T-helper 17 cell (primary cell): ENCODE measurements at regions not wholly inside any gene's neighbourhood (a gene's known extent, or its start where the extent isn't known, plus 50 kb on each side); places are given as distances from the start of the nearest gene placed in this dataset.

Source experiments
- ATAC-seq: fragments of 150-1000 bp; cut with Tn5 transposase; 2 replicates; pipeline ENCODE4 v1.10.0; 2021; ENCODE audit warnings: mild to moderate bottlenecking, moderate library complexity
- DNase-seq, 3 donors: peaks; one replicate each; pipeline versions ENCODE4 v3.0.0 to v3.0.0-alpha.2; 2020 to 2021
- H3K9me3 ChIP-seq: one replicate; pipeline ENCODE4 v1.7.0; 2013; ENCODE audit warnings: low read length, mild to moderate bottlenecking; ENCODE audit not compliant: control insufficient read depth, poor library complexity, severe bottlenecking
- H3K27ac Mint-ChIP-seq: one replicate; pipeline ENCODE4 v1.8.0; 2022; ENCODE audit warnings: mild to moderate bottlenecking, moderate library complexity, mixed read lengths
- H3K27me3 Mint-ChIP-seq: one replicate; pipeline ENCODE4 v1.8.0; 2022; ENCODE audit warnings: mixed read lengths
- H3K36me3 Mint-ChIP-seq: one replicate; pipeline ENCODE4 v1.8.0; 2022; ENCODE audit warnings: low read depth, mixed read lengths
- H3K4me1 Mint-ChIP-seq: one replicate; pipeline ENCODE4 v1.8.0; 2022; ENCODE audit warnings: mild to moderate bottlenecking, mixed read lengths
- H3K4me3 Mint-ChIP-seq: one replicate; pipeline ENCODE4 v1.8.0; 2022; ENCODE audit warnings: mild to moderate bottlenecking, moderate library complexity, mixed read lengths

GRCh38 chr7:46738796-46739195 is 817.7 kb upstream of the IGFBP3 start:
- H3K4me3 Mint-ChIP-seq = no peak overlapping the region
- DNase-seq = no peak
- ATAC-seq = no peak
- H3K36me3 Mint-ChIP-seq = no peaks in the 10 kb centered on the region
- no peaks in the 10 kb centered on the region for H3K4me1 Mint-ChIP-seq
- H3K27ac Mint-ChIP-seq = no peak overlapping the region
- no peaks in the 10 kb centered on the region for H3K27me3 Mint-ChIP-seq
- H3K9me3 ChIP-seq = no peaks in the 10 kb centered on the region

DNA sequence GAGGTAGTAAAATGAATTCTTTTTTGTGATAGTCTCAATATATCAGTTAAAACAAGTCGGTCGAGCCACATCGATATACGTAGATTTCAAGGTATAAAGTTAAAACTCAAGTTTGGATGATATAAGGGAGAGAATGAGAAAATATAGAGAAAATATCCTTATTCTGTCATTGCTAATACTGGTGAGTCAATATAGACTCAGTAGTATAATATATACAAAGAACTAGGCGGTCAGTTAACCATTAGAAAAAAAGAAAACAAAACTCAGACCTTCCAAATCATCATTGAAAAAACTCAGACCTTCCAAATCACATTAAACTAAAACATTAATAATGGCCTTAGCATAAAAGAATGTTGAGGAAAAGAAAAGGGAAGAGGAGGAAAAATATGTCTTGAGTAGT is 817.1 kb upstream of the IGFBP3 start:
- Mint-ChIP-seq H3K36me3 (no peaks in the 10 kb centered on the region), H3K27ac (no peak overlapping the region), H3K27me3 (no peaks in the 10 kb centered on the region), H3K4me3 (no peak overlapping the region), H3K4me1 (no peaks in the 10 kb centered on the region)
- no peak for ATAC-seq
- DNase-seq = no peak
- no peaks in the 10 kb centered on the region for H3K9me3 ChIP-seq

- Mint-ChIP-seq H3K27ac (no peak overlapping the region), H3K36me3 (no peaks in the 10 kb centered on the region), H3K27me3 (no peaks in the 10 kb centered on the region), H3K4me1 (no peaks in the 10 kb centered on the region), H3K4me3 (no peak overlapping the region)
- ATAC-seq = no peak
- no peak for DNase-seq
- peaks cover 3% of the 10 kb centered on the region for H3K9me3 ChIP-seq
Observed at GRCh38 chr7:46725838-46726237, 804.8 kb upstream of the IGFBP3 start.

DNA sequence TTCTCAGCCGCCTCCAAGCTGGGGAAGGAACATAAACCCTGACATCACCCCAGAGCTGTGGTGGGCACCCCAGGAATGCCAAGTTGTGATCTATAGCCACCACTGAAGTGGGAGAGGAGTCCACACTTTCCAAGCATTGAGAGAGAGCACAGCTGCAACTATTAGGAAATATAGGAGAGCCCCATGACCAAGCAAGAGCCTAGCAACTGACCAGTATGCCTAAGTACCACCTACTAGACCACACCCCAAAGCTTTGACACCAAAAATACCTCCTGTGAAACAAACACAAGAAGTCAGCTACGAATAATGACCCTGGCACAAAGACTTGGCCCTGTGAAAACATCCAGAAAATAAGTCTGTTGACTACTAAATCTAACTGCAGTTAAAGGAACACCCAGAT is 804.1 kb upstream of the IGFBP3 start:
- ATAC-seq (no peak), DNase-seq (no peak)
- Mint-ChIP-seq H3K27me3 (no peaks in the 10 kb centered on the region), H3K36me3 (no peaks in the 10 kb centered on the region), H3K4me3 (no peak overlapping the region), H3K4me1 (no peaks in the 10 kb centered on the region), H3K27ac (no peak overlapping the region)
- peaks cover 3% of the 10 kb centered on the region for H3K9me3 ChIP-seq

DNA sequence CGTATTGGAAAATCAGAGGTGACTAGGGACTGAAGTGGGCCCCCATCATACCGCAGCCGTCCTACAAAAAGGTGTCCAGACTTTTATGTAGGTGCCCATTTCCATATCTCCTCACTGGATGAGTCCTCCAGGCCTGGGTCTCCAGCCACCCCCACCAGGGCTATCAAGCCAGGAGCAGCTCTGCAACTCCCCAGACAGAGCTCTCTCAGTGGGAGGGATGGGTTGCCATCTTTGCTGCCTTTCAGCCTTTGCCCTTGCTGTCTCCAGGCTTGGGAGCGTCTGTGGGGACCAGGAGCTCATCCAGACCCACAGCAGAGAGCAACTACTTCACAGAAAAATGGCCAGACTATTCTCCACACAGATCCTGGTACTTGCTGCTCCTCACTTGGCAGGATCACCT is 802.7 kb upstream of the IGFBP3 start:
- Mint-ChIP-seq H3K4me1 (no peaks in the 10 kb centered on the region), H3K27ac (no peak overlapping the region), H3K36me3 (no peaks in the 10 kb centered on the region), H3K27me3 (no peaks in the 10 kb centered on the region), H3K4me3 (no peak overlapping the region)
- no peak for DNase-seq
- H3K9me3 ChIP-seq = peaks cover 3% of the 10 kb centered on the region
- ATAC-seq = no peak

DNA sequence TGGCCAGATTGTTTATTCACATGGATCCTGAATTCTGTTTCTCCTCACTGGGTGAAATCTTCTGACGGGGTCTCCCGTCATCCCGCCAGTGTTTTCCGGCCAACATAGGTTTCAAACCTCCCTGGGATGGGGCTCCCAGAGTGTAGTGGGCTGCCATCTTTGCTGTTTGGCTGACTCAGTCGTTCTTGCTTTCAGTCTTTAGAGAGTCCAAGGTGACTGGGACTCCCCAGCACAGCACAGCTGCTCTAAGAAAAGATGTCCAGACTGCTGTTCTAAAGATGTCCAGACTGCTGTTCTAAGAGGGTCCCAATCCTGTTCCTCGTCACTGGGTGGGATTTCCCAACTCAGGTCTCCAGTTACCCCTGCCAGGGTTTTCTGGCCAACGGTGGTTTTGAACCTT is 801.9 kb upstream of the IGFBP3 start:
- ATAC-seq (no peak), DNase-seq (no peak)
- Mint-ChIP-seq H3K36me3 (no peaks in the 10 kb centered on the region), H3K4me1 (no peaks in the 10 kb centered on the region), H3K4me3 (no peak overlapping the region), H3K27me3 (no peaks in the 10 kb centered on the region), H3K27ac (no peak overlapping the region)
- H3K9me3 ChIP-seq = peaks cover 3% of the 10 kb centered on the region

GRCh38 chr7:46720761-46721160 is 799.7 kb upstream of the IGFBP3 start:
- no peaks in the 10 kb centered on the region for H3K27me3 Mint-ChIP-seq
- H3K4me1 Mint-ChIP-seq = no peaks in the 10 kb centered on the region
- peaks cover 3% of the 10 kb centered on the region for H3K9me3 ChIP-seq
- H3K27ac Mint-ChIP-seq = no peak overlapping the region
- no peaks in the 10 kb centered on the region for H3K36me3 Mint-ChIP-seq
- DNase-seq (no peak), ATAC-seq (no peak)
- H3K4me3 Mint-ChIP-seq = no peak overlapping the region

- H3K27me3 Mint-ChIP-seq = no peaks in the 10 kb centered on the region
- no peaks in the 10 kb centered on the region for H3K36me3 Mint-ChIP-seq
- no peak overlapping the region for H3K27ac Mint-ChIP-seq
- no peak overlapping the region for H3K4me3 Mint-ChIP-seq
- no peaks in the 10 kb centered on the region for H3K4me1 Mint-ChIP-seq
- DNase-seq (no peak), ATAC-seq (no peak)
- peaks cover 3% of the 10 kb centered on the region for H3K9me3 ChIP-seq
Observed at GRCh38 chr7:46719616-46720015, 798.5 kb upstream of the IGFBP3 start.

- H3K4me3 Mint-ChIP-seq = no peak overlapping the region
- ATAC-seq (no peak), DNase-seq (no peak)
- H3K27me3 Mint-ChIP-seq = no peaks in the 10 kb centered on the region
- no peak overlapping the region for H3K27ac Mint-ChIP-seq
- no peaks in the 10 kb centered on the region for H3K4me1 Mint-ChIP-seq
- H3K9me3 ChIP-seq = no peaks in the 10 kb centered on the region
- H3K36me3 Mint-ChIP-seq = no peaks in the 10 kb centered on the region
Observed at GRCh38 chr7:46716926-46717325, 795.9 kb upstream of the IGFBP3 start.

DNA sequence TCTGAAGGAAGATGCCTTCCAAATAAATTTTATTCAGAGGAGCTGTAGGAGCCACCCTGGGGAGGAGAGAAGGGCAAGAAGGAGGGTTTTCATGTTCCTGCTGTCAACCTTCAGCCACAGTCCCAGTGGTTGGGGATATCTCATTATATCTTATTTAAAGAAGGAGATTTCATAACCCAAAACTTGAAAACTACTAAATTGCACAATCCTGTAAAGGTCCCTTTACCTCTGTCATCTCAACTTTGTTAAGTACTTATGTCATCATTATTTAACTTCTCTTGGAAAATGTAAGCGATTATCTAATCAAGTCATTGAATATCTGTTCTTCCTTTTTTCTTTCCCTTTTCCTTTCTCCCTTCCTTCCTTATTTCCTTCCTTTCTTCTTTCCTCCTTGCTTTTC is 794.5 kb upstream of the IGFBP3 start:
- ATAC-seq (no peak), DNase-seq (no peak)
- no peaks in the 10 kb centered on the region for H3K4me1 Mint-ChIP-seq
- no peak overlapping the region for H3K4me3 Mint-ChIP-seq
- H3K27ac Mint-ChIP-seq = no peak overlapping the region
- no peaks in the 10 kb centered on the region for H3K9me3 ChIP-seq
- no peaks in the 10 kb centered on the region for H3K27me3 Mint-ChIP-seq
- no peaks in the 10 kb centered on the region for H3K36me3 Mint-ChIP-seq

DNA sequence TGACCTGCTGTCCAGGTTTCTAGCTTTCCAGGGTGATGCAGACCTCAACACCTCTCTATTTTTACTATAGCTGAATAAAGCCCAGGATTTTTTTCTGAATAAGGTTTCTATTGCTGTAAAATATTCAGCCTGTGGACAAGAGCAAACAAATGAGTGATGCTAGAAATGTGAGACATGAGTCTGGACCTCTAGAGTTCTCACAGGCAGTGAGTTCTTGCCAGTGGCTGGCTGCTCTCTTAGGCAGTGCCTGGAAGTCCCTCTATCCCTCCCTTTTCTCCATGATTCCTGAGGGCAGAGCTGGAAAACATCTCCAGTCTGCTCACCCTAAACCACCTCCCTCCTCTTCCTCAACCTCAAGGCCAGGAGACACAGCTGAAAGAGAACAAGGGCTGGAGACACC is 793.8 kb upstream of the IGFBP3 start:
- no peak overlapping the region for H3K4me3 Mint-ChIP-seq
- H3K27me3 Mint-ChIP-seq = no peaks in the 10 kb centered on the region
- no peak for DNase-seq
- H3K4me1 Mint-ChIP-seq = no peaks in the 10 kb centered on the region
- no peaks in the 10 kb centered on the region for H3K36me3 Mint-ChIP-seq
- ATAC-seq = no peak
- no peaks in the 10 kb centered on the region for H3K9me3 ChIP-seq
- no peak overlapping the region for H3K27ac Mint-ChIP-seq

DNA sequence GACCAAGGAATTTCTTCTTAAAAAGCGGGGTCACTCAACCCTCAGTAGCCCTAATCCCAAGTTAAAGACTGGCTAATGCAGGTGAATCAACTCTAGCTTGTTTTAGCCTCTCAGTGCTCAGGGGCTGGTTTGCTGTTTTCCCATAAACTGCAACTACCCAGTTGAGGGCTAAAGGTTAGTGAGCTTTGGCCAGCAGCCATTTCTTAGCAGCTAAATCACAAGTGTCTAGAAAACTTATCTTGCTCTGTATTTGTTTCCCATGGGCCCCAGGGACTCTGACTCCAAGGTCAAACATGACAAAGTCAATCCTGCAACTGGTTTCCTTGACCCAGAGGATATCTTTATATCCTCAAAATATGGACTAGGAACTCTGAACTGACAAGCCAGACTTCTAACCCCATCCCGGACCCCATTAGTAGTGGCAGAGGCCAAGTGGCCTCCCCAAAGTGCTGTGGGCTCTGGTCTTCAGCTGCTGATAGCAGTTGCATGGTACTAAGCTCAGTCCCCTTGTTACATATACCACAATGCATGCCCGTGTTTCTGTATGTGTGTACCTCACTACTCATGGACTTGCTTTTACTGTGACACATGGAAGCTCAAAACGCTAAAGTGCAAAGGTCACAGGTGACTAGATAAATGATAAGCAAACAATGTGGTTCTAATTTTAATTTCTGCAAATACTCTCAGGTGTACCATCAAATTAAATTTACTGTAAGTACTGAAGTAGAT is 793.0 kb upstream of the IGFBP3 start:
- no peaks in the 10 kb centered on the region for H3K36me3 Mint-ChIP-seq
- no peaks in the 10 kb centered on the region for H3K4me1 Mint-ChIP-seq
- H3K27me3 Mint-ChIP-seq = no peaks in the 10 kb centered on the region
- ATAC-seq = no peak
- no peak overlapping the region for H3K4me3 Mint-ChIP-seq
- H3K27ac Mint-ChIP-seq = no peak overlapping the region
- H3K9me3 ChIP-seq = no peaks in the 10 kb centered on the region
- no peak for DNase-seq

DNA sequence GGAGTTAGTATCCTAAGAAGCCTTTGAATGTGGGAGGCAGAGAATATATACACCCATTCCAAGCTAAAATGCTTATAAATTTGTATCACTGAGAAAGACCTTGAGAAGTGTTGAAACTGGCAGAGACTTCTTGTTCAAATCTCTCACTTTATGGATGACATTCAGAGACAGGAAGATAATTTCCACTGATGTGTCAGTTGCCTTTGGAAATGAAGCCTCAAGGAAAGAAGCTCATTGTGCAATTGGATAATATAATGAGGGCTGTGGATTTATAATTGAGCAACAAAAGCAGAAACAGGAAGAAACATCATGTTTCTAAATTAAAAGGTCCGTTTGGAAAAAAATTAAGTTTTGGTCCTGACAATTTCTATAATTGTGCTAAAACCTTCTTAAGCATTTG is 789.9 kb upstream of the IGFBP3 start:
- Mint-ChIP-seq H3K4me3 (no peak overlapping the region), H3K27me3 (no peaks in the 10 kb centered on the region), H3K27ac (no peak overlapping the region), H3K4me1 (no peaks in the 10 kb centered on the region), H3K36me3 (no peaks in the 10 kb centered on the region)
- ATAC-seq (no peak), DNase-seq (no peak)
- no peaks in the 10 kb centered on the region for H3K9me3 ChIP-seq

DNA sequence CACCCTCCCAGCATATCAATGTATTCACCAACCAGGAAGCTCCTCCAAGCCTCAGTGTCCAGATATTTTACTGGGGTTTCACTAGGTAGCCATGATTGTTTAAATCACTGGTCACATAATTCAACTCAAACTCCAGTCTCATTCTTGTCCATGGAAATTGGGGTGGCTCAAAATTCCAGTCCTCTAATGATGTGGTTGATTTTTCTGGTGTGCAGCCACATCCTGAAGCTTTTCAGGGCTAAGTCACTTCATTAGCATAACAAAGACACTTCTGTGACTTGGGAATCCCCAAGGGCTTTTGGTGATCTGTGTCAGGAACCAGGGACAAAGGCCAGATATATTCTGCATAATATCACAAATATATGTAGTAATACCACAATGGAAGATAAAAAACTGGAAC is 786.9 kb upstream of the IGFBP3 start:
- Mint-ChIP-seq H3K27ac (no peak overlapping the region), H3K4me3 (no peak overlapping the region), H3K27me3 (no peaks in the 10 kb centered on the region), H3K4me1 (no peaks in the 10 kb centered on the region), H3K36me3 (no peaks in the 10 kb centered on the region)
- ATAC-seq (no peak), DNase-seq (no peak)
- H3K9me3 ChIP-seq = no peaks in the 10 kb centered on the region
